CD4-positive, alpha-beta T cell (primary cell): ENCODE measurements at regions not wholly inside any gene's neighbourhood (a gene's known extent, or its start where the extent isn't known, plus 50 kb on each side); places are given as distances from the start of the nearest gene placed in this dataset.

Experiments used
- ATAC-seq: fragments of 200-7000 bp; cut with Tn5 transposase; one replicate; pipeline ENCODE4 v1.10.0; 2022; ENCODE audit warnings: mild to moderate bottlenecking; ENCODE audit not compliant: poor library complexity
- CTCF ChIA-PET: fragments of 350-600 bp; sonication (Branson Sonifier 250); formaldehyde crosslinking; loops from one replicate; lab custom pipeline; 2021; ENCODE audit warnings: antibody characterized with exemption, inconsistent platforms; lab: Charles Lee
- POLR2A ChIA-PET: fragments of 350-600 bp; sonication (Branson Sonifier 250); formaldehyde crosslinking; loops from one replicate; lab custom pipeline; 2021; ENCODE audit warnings: antibody characterized with exemption, inconsistent platforms; lab: Charles Lee
- DNase-seq, 14 experiments: peaks; one replicate each; pipeline ENCODE4 v3.0.0-alpha.2; 2013 to 2020; ENCODE audit warnings: mixed read lengths in 2 of 14
- H3K27ac ChIP-seq, 2 donors: one replicate each; pipeline versions ENCODE4 v1.5.1 to v1.7.0; 2013; ENCODE audit warnings: low read length in 2 of 2, low read depth in 1 of 2, mild to moderate bottlenecking in 1 of 2
- H3K27me3 ChIP-seq, 2 experiments: 1 replicate in 1 of 2; 2 replicates in 1 of 2; pipeline versions ENCODE4 v1.6.1 to v1.7.0; 2013; ENCODE audit warnings: low read length in 2 of 2, control low read depth in 1 of 2, mild to moderate bottlenecking in 1 of 2, moderate library complexity in 1 of 2; ENCODE audit not compliant: insufficient read depth in 2 of 2, control insufficient read depth in 1 of 2
- H3K36me3 ChIP-seq: one replicate; pipeline ENCODE4 v1.6.1; 2013; ENCODE audit warnings: low read length, control low read depth; ENCODE audit not compliant: insufficient read depth
- H3K4me1 ChIP-seq: one replicate; pipeline ENCODE4 v1.6.1; 2013; ENCODE audit warnings: low read length, control low read depth; ENCODE audit not compliant: insufficient read depth
- H3K4me3 ChIP-seq: one replicate; pipeline ENCODE4 v1.5.1; 2013; ENCODE audit warnings: mild to moderate bottlenecking, low read length, moderate library complexity
- H3K9me3 ChIP-seq, 2 experiments: 1 replicate in 1 of 2; 2 replicates in 1 of 2; pipeline versions ENCODE4 v1.6.1 to v1.7.0; 2013; ENCODE audit warnings: low read length in 2 of 2, mild to moderate bottlenecking in 2 of 2, control low read depth in 1 of 2, moderate library complexity in 1 of 2; ENCODE audit not compliant: control insufficient read depth in 1 of 2, insufficient read depth in 1 of 2
- H3K27ac Mint-ChIP-seq: one replicate; pipeline ENCODE4 v1.8.0; 2020; ENCODE audit warnings: mixed read lengths
- H3K27me3 Mint-ChIP-seq: one replicate; pipeline ENCODE4 v1.8.0; 2021; ENCODE audit warnings: mixed read lengths
- H3K36me3 Mint-ChIP-seq: one replicate; pipeline ENCODE4 v1.8.0; 2021; ENCODE audit warnings: low read depth, mixed read lengths
- H3K4me1 Mint-ChIP-seq: one replicate; pipeline ENCODE4 v1.8.0; 2021; ENCODE audit warnings: low read depth, mixed read lengths
- H3K4me3 Mint-ChIP-seq: one replicate; pipeline ENCODE4 v1.8.0; 2020; ENCODE audit warnings: mild to moderate bottlenecking, mixed read lengths
- H3K9me3 Mint-ChIP-seq: one replicate; pipeline ENCODE4 v1.8.0; 2020; ENCODE audit warnings: mixed read lengths
- CTCF ChIP-seq: fragments of 200-600 bp; IDR thresholded peaks from one replicate; pipeline ENCODE4 v1.8.0; 2022; ENCODE audit warnings: antibody characterized with exemption, mild to moderate bottlenecking
- intact Hi-C, 2 experiments: fragments of 100-400 bp; cut with DNase I in 1 of 2; cut with micrococcal nuclease in 1 of 2; formaldehyde crosslinking; loops; one replicate each; pipeline versions ENCODE4 v1.15.1 to v1.9.0; 2023 to 2025; cut with DNase I, micrococcal nuclease

- intact Hi-C loops = no loop called here
- peaks cover 38% of the 10 kb centered on the region for H3K4me1 ChIP-seq
- no peaks in the 10 kb centered on the region for H3K36me3 Mint-ChIP-seq
- H3K27me3 ChIP-seq = no peaks in the 10 kb centered on the region
- peak overlapping the region; percentile 90 for H3K27ac Mint-ChIP-seq
- no peaks in the 10 kb centered on the region for H3K9me3 Mint-ChIP-seq
- H3K4me3 Mint-ChIP-seq = peak overlapping the region; percentile 92
- H3K27ac ChIP-seq = peak overlapping the region; percentile 14 to 55
- peak; percentile 63 for ATAC-seq
- peak in 2 of 14 experiments; percentile 27 to 52 for DNase-seq
- peaks cover 34% of the 10 kb centered on the region for H3K4me1 Mint-ChIP-seq
- no peaks in the 10 kb centered on the region for H3K27me3 Mint-ChIP-seq
- peak overlapping the region; percentile 52 for H3K4me3 ChIP-seq
- POLR2A ChIA-PET = interaction anchor here (0.8 to 3.9 kb wide), 8 partner anchors 8 to 206 kb away, joined by 3 to 47 read pairs (median 14); partner anchors contain the start of gene CDPF1
- H3K36me3 ChIP-seq = no peaks in the 10 kb centered on the region
- CTCF ChIA-PET = interaction anchor here (1.1 to 1.7 kb wide), 3 partner anchors 38 to 108 kb away, joined by 3 to 11 read pairs (median 6); no protein-coding TSS in a partner anchor
- no peaks in the 10 kb centered on the region for H3K9me3 ChIP-seq
- no peak for TF ChIP-seq CTCF
Measured at GRCh38 chr22:46043816-46044620, 67.1 kb upstream of the WNT7B start.

GRCh38 chr22:46044621-46045458 is 67.9 kb upstream of the WNT7B start:
- Mint-ChIP-seq H3K27ac (peak overlapping the region; percentile 90), H3K4me3 (peak overlapping the region; percentile 92), H3K36me3 (no peaks in the 10 kb centered on the region), H3K9me3 (no peaks in the 10 kb centered on the region), H3K4me1 (peaks cover 34% of the 10 kb centered on the region), H3K27me3 (no peaks in the 10 kb centered on the region)
- POLR2A ChIA-PET = interaction anchor here (0.8 to 3.9 kb wide), 8 partner anchors 9 to 205 kb away, joined by 3 to 47 read pairs (median 14); partner anchors contain the start of gene CDPF1
- CTCF ChIA-PET = interaction anchor here (0.8 to 1.7 kb wide), 4 partner anchors 8 to 72 kb away, joined by 3 to 11 read pairs (median 5); no protein-coding TSS in a partner anchor
- peak in 10 of 14 experiments; percentile 21 to 60 (median 42) for DNase-seq
- no peaks in the 10 kb centered on the region for H3K36me3 ChIP-seq
- H3K27me3 ChIP-seq = no peaks in the 10 kb centered on the region
- TF ChIP-seq CTCF = no peak
- peak overlapping the region; percentile 52 for H3K4me3 ChIP-seq
- peaks cover 41% of the 10 kb centered on the region for H3K4me1 ChIP-seq
- ATAC-seq = peak; percentile 59
- peak overlapping the region; percentile 48 to 55 for H3K27ac ChIP-seq
- intact Hi-C loops = no loop called here
- no peaks in the 10 kb centered on the region for H3K9me3 ChIP-seq
